Activated T-cell treated with anti-CD3 and anti-CD28 coated beads for 4 hours (primary cell): ENCODE measurements at regions not wholly inside any gene's neighbourhood (a gene's known extent, or its start where the extent isn't known, plus 50 kb on each side); places are given as distances from the start of the nearest gene placed in this dataset.
"Not testable (repeated sequence)": the region's sequence is repeated elsewhere in the genome, so short reads cannot be mapped to it uniquely, and the experiment has no call there.

Source experiments
- DNase-seq: peaks from one replicate; pipeline ENCODE4 v3.0.0-alpha.2; 2020

- no peak for DNase-seq
Observed at GRCh38 chr11:128018692-128019091, 568.7 kb downstream of the ETS1 start.

- DNase-seq: no peak
Observed at GRCh38 chr11:128005562-128005961, 581.8 kb downstream of the ETS1 start.

GRCh38 chr11:127998421-127998820, 588.9 kb downstream of the ETS1 start:
- DNase-seq: no peak

- DNase-seq: no peak
Observed at GRCh38 chr11:127997594-127997993, 589.8 kb downstream of the ETS1 start.

- no peak for DNase-seq
Observed at GRCh38 chr11:127996825-127997224, 590.5 kb downstream of the ETS1 start.

- DNase-seq: no peak
Observed at GRCh38 chr11:127995921-127996320, 591.4 kb downstream of the ETS1 start.

- DNase-seq: no peak
Observed at GRCh38 chr11:127994736-127995135, 592.6 kb downstream of the ETS1 start.

GRCh38 chr11:127993788-127994187, 593.6 kb downstream of the ETS1 start:
- no peak for DNase-seq

GRCh38 chr11:127993281-127993680, 594.1 kb downstream of the ETS1 start:
- no peak for DNase-seq

- DNase-seq: no peak
Observed at GRCh38 chr11:127986073-127986472, 601.3 kb downstream of the ETS1 start.

- no peak for DNase-seq
Observed at GRCh38 chr11:127972816-127973215, 614.5 kb downstream of the ETS1 start.

GRCh38 chr11:127971448-127971847, 615.9 kb downstream of the ETS1 start:
- DNase-seq: no peak

- DNase-seq: no peak
Observed at GRCh38 chr11:127966821-127967220, 620.5 kb downstream of the ETS1 start.

- no peak for DNase-seq
Observed at GRCh38 chr11:127965939-127966668, 621.3 kb downstream of the ETS1 start.

GRCh38 chr11:127962416-127962815, 624.9 kb downstream of the ETS1 start:
- no peak for DNase-seq

- DNase-seq: no peak
Observed at GRCh38 chr11:127950162-127950561, 637.2 kb downstream of the ETS1 start.

- no peak for DNase-seq
Observed at GRCh38 chr11:127943763-127944162, 643.6 kb downstream of the ETS1 start.

GRCh38 chr11:127943152-127943551, 644.2 kb downstream of the ETS1 start:
- no peak for DNase-seq

GRCh38 chr11:127941554-127941953, 645.8 kb downstream of the ETS1 start:
- DNase-seq: not testable (repeated sequence)

- DNase-seq: no peak
Observed at GRCh38 chr11:127939000-127939399, 648.4 kb downstream of the ETS1 start.

GRCh38 chr11:127935081-127935480, 652.3 kb downstream of the ETS1 start:
- DNase-seq: no peak

- not testable (repeated sequence) for DNase-seq
Observed at GRCh38 chr11:127933961-127934360, 653.4 kb downstream of the ETS1 start.

GRCh38 chr11:127931803-127932202, 655.6 kb downstream of the ETS1 start:
- DNase-seq: no peak

GRCh38 chr11:127926721-127927120, 660.6 kb downstream of the ETS1 start:
- no peak for DNase-seq

GRCh38 chr11:127925475-127925874, 661.9 kb downstream of the ETS1 start:
- no peak for DNase-seq
